Ishikawa (cell line): ENCODE measurements at regions not wholly inside any gene's neighbourhood (a gene's known extent, or its start where the extent isn't known, plus 50 kb on each side); places are given as distances from the start of the nearest gene placed in this dataset.

ENCODE experiments used
- EP300 ChIP-seq: IDR thresholded peaks from 2 replicates; pipeline ENCODE4 v1.6.1; 2012; ENCODE audit warnings: borderline replicate concordance
- MAX ChIP-seq: IDR thresholded peaks from 2 replicates; pipeline ENCODE4 v1.6.1; 2012
- REST ChIP-seq: IDR thresholded peaks from 2 replicates; pipeline ENCODE4 v1.6.1; 2012; ENCODE audit warnings: low read depth, mild to moderate bottlenecking
- USF1 ChIP-seq: IDR thresholded peaks from 2 replicates; pipeline ENCODE4 v1.6.1; 2012

- TF ChIP-seq EP300, result peak; percentile 91
- no peak for TF ChIP-seq REST
- TF ChIP-seq MAX, result peak; percentile 64
- TF ChIP-seq USF1, result no peak
Observed at GRCh38 chr5:12250454-12250853, 346.2 kb upstream of the CTNND2 start.
